PC-3 (cell line): ENCODE measurements at regions not wholly inside any gene's neighbourhood (a gene's known extent, or its start where the extent isn't known, plus 50 kb on each side); places are given as distances from the start of the nearest gene placed in this dataset.

ENCODE experiments used
- CTCF ChIP-seq: fragments of 300-600 bp; sonication (generic); conservative IDR thresholded peaks from 2 replicates; pipeline ENCODE4 v1.5.1; 2017; ENCODE audit warnings: antibody characterized with exemption, low read depth, mild to moderate bottlenecking, low read length
- EZH2phosphoT487 ChIP-seq: fragments of 300-600 bp; sonication (generic); IDR thresholded peaks from 2 replicates; pipeline ENCODE4 v1.6.1; 2018; ENCODE audit warnings: mild to moderate bottlenecking, antibody characterized with exemption, low read length, borderline replicate concordance

DNA sequence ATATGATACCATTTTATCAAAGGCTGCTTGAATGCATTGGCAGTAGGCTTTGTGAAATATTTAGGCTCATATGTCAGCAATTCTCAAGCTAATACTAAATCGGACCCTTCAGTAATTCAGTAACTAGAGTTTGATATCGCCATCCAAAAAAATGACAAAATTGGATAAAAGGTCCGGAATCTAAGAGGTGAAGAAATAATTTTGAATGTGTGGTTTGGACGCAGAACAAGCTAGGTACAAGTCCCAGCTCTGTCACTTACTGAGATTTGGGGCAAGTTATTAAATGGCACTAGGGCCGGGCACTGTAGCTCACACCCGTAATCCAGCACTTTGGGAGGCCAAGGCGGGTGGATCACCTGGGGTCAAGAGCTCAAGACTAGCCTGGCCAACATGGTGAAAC, 956.5 kb downstream of the CDH11 start:
- no peak for TF ChIP-seq CTCF
- no peak for TF ChIP-seq EZH2phosphoT487
